Activated CD8-positive, alpha-beta memory T cell treated with anti-CD3 and anti-CD28 coated beads, Interleukin-2, amount 50 U/mL, for 24 hours (primary cell): ENCODE measurements at regions not wholly inside any gene's neighbourhood (a gene's known extent, or its start where the extent isn't known, plus 50 kb on each side); places are given as distances from the start of the nearest gene placed in this dataset.
"Not testable (repeated sequence)": the region's sequence is repeated elsewhere in the genome, so short reads cannot be mapped to it uniquely, and the experiment has no call there.

Experiments
- DNase-seq: peaks from one replicate; pipeline ENCODE4 v3.0.0-alpha.2; 2020; ENCODE audit errors: extremely low read depth

- DNase-seq: no peak
Measured at GRCh38 chr10:44008270-44008916, 359.7 kb upstream of the ZNF32 start.

- no peak for DNase-seq
Measured at GRCh38 chr10:44006771-44007170, 358.1 kb upstream of the ZNF32 start.

GRCh38 chr10:44005788-44006099 is 357.1 kb upstream of the ZNF32 start:
- no peak for DNase-seq

GRCh38 chr10:44004913-44005787 is 356.5 kb upstream of the ZNF32 start:
- DNase-seq: no peak

GRCh38 chr10:43998021-43998809 is 349.5 kb upstream of the ZNF32 start:
- DNase-seq: no peak

GRCh38 chr10:43997330-43997729 is 348.6 kb upstream of the ZNF32 start:
- no peak for DNase-seq

GRCh38 chr10:43994539-43994938 is 345.9 kb upstream of the ZNF32 start:
- no peak for DNase-seq

- not testable (repeated sequence) for DNase-seq
Measured at GRCh38 chr10:43992816-43993215, 344.1 kb upstream of the ZNF32 start.

- DNase-seq: no peak
Measured at GRCh38 chr10:43986374-43986773, 337.7 kb upstream of the ZNF32 start.

- no peak for DNase-seq
Measured at GRCh38 chr10:43985941-43986340, 337.3 kb upstream of the ZNF32 start.

GRCh38 chr10:43983856-43984271 is 335.2 kb upstream of the ZNF32 start:
- no peak for DNase-seq

- no peak for DNase-seq
Measured at GRCh38 chr10:43983405-43983804, 334.7 kb upstream of the ZNF32 start.

GRCh38 chr10:43982250-43982649 is 333.6 kb upstream of the ZNF32 start:
- DNase-seq: no peak

- DNase-seq: no peak
Measured at GRCh38 chr10:43981696-43982095, 333.0 kb upstream of the ZNF32 start.

- no peak for DNase-seq
Measured at GRCh38 chr10:43981232-43981631, 332.6 kb upstream of the ZNF32 start.

GRCh38 chr10:43980715-43981114 is 332.0 kb upstream of the ZNF32 start:
- no peak for DNase-seq

GRCh38 chr10:43980313-43980712 is 331.6 kb upstream of the ZNF32 start:
- no peak for DNase-seq

GRCh38 chr10:43979551-43979950 is 330.9 kb upstream of the ZNF32 start:
- no peak for DNase-seq

GRCh38 chr10:43978936-43979335 is 330.3 kb upstream of the ZNF32 start:
- no peak for DNase-seq

- DNase-seq: no peak
Measured at GRCh38 chr10:43978091-43978490, 329.4 kb upstream of the ZNF32 start.

- no peak for DNase-seq
Measured at GRCh38 chr10:43976292-43976691, 327.6 kb upstream of the ZNF32 start.

GRCh38 chr10:43973801-43974200 is 325.1 kb upstream of the ZNF32 start:
- no peak for DNase-seq
